ENCODE measurements at regions not wholly inside any gene's neighbourhood (a gene's known extent, or its start where the extent isn't known, plus 50 kb on each side); places are given as distances from the start of the nearest gene placed in this dataset.

- Mint-ChIP-seq H3K27me3 (ENCODE audit: insufficient read depth) (peaks cover 5% of the 10 kb centered on the region), H3K4me1 (ENCODE audit: low read depth) (no peaks in the 10 kb centered on the region), H3K4me3 (no peak overlapping the region), H3K27ac (no peak overlapping the region), H3K9me3 (peaks cover 49% of the 10 kb centered on the region), H3K36me3 (ENCODE audit: low read depth) (peaks cover 19% of the 10 kb centered on the region; the same call in 1 of the 2 replicates)
- TF ChIP-seq CTCF (IDR thresholded peaks at IDR 0.05) = no peak
- DNase-seq = no peak
These were observed 297.2 kb downstream of the NDUFA10 start for GRCh38 chr2:239727776-239728600.

GRCh38 chr2:239727182-239727775 is 297.9 kb downstream of the NDUFA10 start:
- TF ChIP-seq CTCF (IDR thresholded peaks at IDR 0.05) = no peak
- Mint-ChIP-seq H3K27ac (no peak overlapping the region), H3K9me3 (peaks cover 48% of the 10 kb centered on the region), H3K4me1 (ENCODE audit: low read depth) (no peaks in the 10 kb centered on the region), H3K4me3 (no peak overlapping the region), H3K27me3 (ENCODE audit: insufficient read depth) (peaks cover 5% of the 10 kb centered on the region), H3K36me3 (ENCODE audit: low read depth) (peaks cover 19% of the 10 kb centered on the region; the same call in 1 of the 2 replicates)
- DNase-seq = no peak

GRCh38 chr2:239726631-239727181 is 298.4 kb downstream of the NDUFA10 start:
- H3K9me3 Mint-ChIP-seq = peaks cover 44% of the 10 kb centered on the region
- no peak for DNase-seq
- H3K27me3 Mint-ChIP-seq (ENCODE audit: insufficient read depth) = peaks cover 5% of the 10 kb centered on the region
- no peak overlapping the region for H3K27ac Mint-ChIP-seq
- TF ChIP-seq CTCF (IDR thresholded peaks at IDR 0.05) = no peak
- peaks cover 19% of the 10 kb centered on the region; the same call in 1 of the 2 replicates for H3K36me3 Mint-ChIP-seq (ENCODE audit: low read depth)
- no peak overlapping the region for H3K4me3 Mint-ChIP-seq
- H3K4me1 Mint-ChIP-seq (ENCODE audit: low read depth) = no peaks in the 10 kb centered on the region

GRCh38 chr2:239726091-239726591 is 299.0 kb downstream of the NDUFA10 start:
- Mint-ChIP-seq H3K4me3 (no peak overlapping the region), H3K9me3 (peaks cover 38% of the 10 kb centered on the region), H3K4me1 (ENCODE audit: low read depth) (no peaks in the 10 kb centered on the region), H3K27me3 (ENCODE audit: insufficient read depth) (peaks cover 3% of the 10 kb centered on the region), H3K36me3 (ENCODE audit: low read depth) (peaks cover 18% of the 10 kb centered on the region; the same call in 1 of the 2 replicates), H3K27ac (no peak overlapping the region)
- no peak for DNase-seq
- no peak for TF ChIP-seq CTCF (IDR thresholded peaks at IDR 0.05)

GRCh38 chr2:239725551-239725890 is 299.6 kb downstream of the NDUFA10 start:
- peaks cover 14% of the 10 kb centered on the region; the same call in 1 of the 2 replicates for H3K36me3 Mint-ChIP-seq (ENCODE audit: low read depth)
- H3K27me3 Mint-ChIP-seq (ENCODE audit: insufficient read depth) = peaks cover 3% of the 10 kb centered on the region
- H3K4me3 Mint-ChIP-seq = no peak overlapping the region
- no peak overlapping the region for H3K27ac Mint-ChIP-seq
- H3K4me1 Mint-ChIP-seq (ENCODE audit: low read depth) = no peaks in the 10 kb centered on the region
- no peak for TF ChIP-seq CTCF (IDR thresholded peaks at IDR 0.05)
- DNase-seq = no peak
- peaks cover 38% of the 10 kb centered on the region for H3K9me3 Mint-ChIP-seq

All from HFFc6 (cell line).